Endodermal cell (in vitro differentiated cells): ENCODE measurements at regions not wholly inside any gene's neighbourhood (a gene's known extent, or its start where the extent isn't known, plus 50 kb on each side); places are given as distances from the start of the nearest gene placed in this dataset.
A peak's percentile ranks its signal among the peaks of the same experiment; 100 is the strongest.

Experiments used
- DNase-seq: peaks from one replicate; pipeline ENCODE4 v3.0.0-alpha.2; 2017
- H3K27ac ChIP-seq: 2 replicates; pipeline ENCODE4 v1.5.1; 2013; ENCODE audit warnings: mild to moderate bottlenecking, low read depth, low read length, moderate library complexity
- H3K27me3 ChIP-seq: 2 replicates; pipeline ENCODE4 v1.6.1; 2013; ENCODE audit warnings: mild to moderate bottlenecking, low read length, moderate library complexity; ENCODE audit not compliant: insufficient read depth, control insufficient read depth, poor library complexity, severe bottlenecking
- H3K36me3 ChIP-seq: 2 replicates; pipeline ENCODE4 v1.7.0; 2013; ENCODE audit warnings: mild to moderate bottlenecking, low read length, moderate library complexity; ENCODE audit not compliant: control insufficient read depth, insufficient read depth
- H3K4me1 ChIP-seq: one replicate; pipeline ENCODE4 v1.7.0; 2013; ENCODE audit warnings: low read length; ENCODE audit not compliant: control insufficient read depth, insufficient read depth
- H3K4me3 ChIP-seq: 2 replicates; pipeline ENCODE4 v1.5.1; 2013; ENCODE audit warnings: mild to moderate bottlenecking, low read length, moderate library complexity
- H3K9ac ChIP-seq: 2 replicates; pipeline ENCODE4 v1.6.1; 2013; ENCODE audit warnings: mild to moderate bottlenecking, low read length, moderate library complexity; ENCODE audit not compliant: poor library complexity, severe bottlenecking; ENCODE audit errors: extremely low read depth
- H3K9me3 ChIP-seq: 2 replicates; pipeline ENCODE4 v1.6.1; 2013; ENCODE audit warnings: mild to moderate bottlenecking, low read length, moderate library complexity; ENCODE audit not compliant: control insufficient read depth
- H3K27ac Mint-ChIP-seq: 2 replicates; pipeline ENCODE4 v1.8.0; 2020; ENCODE audit warnings: mixed read lengths
- H3K27me3 Mint-ChIP-seq: 2 replicates; pipeline ENCODE4 v1.8.0; 2021; ENCODE audit warnings: mild to moderate bottlenecking, mixed read lengths; ENCODE audit not compliant: insufficient read depth
- H3K36me3 Mint-ChIP-seq: 2 replicates; pipeline ENCODE4 v1.8.0; 2020; ENCODE audit warnings: low read depth, mixed read lengths
- H3K4me1 Mint-ChIP-seq: 2 replicates; pipeline ENCODE4 v1.8.0; 2020; ENCODE audit warnings: mixed read lengths
- H3K4me3 Mint-ChIP-seq: 2 replicates; pipeline ENCODE4 v1.8.0; 2020; ENCODE audit warnings: mild to moderate bottlenecking, moderate library complexity, mixed read lengths
- H3K9me3 Mint-ChIP-seq: 2 replicates; pipeline ENCODE4 v1.8.0; 2020; ENCODE audit warnings: mild to moderate bottlenecking, mixed read lengths
- CTCF ChIP-seq: fragments of 200-600 bp; sonication (generic); conservative IDR thresholded peaks from 2 replicates; pipeline ENCODE4 v1.5.0; 2021; ENCODE audit warnings: antibody characterized with exemption, mild to moderate bottlenecking
- WGBS, 2 experiments: methylation state at CpG; one replicate each; pipeline versions ENCODE4 v1.1.5 to v1.1.7; 2013; ENCODE audit warnings: missing lambda C conversion rate in 2 of 2, mixed read lengths in 1 of 2; ENCODE audit not compliant: insufficient coverage in 1 of 2, insufficient read length in 1 of 2; 5-methylcytosine and 5-hydroxymethylcytosine counted together

- H3K4me3 Mint-ChIP-seq: no peak overlapping the region
- H3K9me3 ChIP-seq: no peaks in the 10 kb centered on the region
Measured at GRCh38 chr6:134690048-134690447, 259.9 kb downstream of the ALDH8A1 start.

GRCh38 chr6:134689641-134690040 lies 260.3 kb downstream of the ALDH8A1 start:
- no peak overlapping the region for H3K27ac Mint-ChIP-seq
- DNase-seq: no peak
- Histone ChIP-seq H3K4me1 (no peaks in the 10 kb centered on the region), H3K27me3 (peaks cover 3% of the 10 kb centered on the region), H3K9me3 (no peaks in the 10 kb centered on the region), H3K27ac (peak overlapping the region; percentile 66), H3K9ac (no peak overlapping the region), H3K36me3 (no peaks in the 10 kb centered on the region), H3K4me3 (no peak overlapping the region)
- H3K4me3 Mint-ChIP-seq: no peak overlapping the region
- peaks cover 8% of the 10 kb centered on the region for H3K27me3 Mint-ChIP-seq
- no peaks in the 10 kb centered on the region for H3K9me3 Mint-ChIP-seq
- WGBS, 2 experiments: 93 to 94% methylated on average over 2 to 4 of the region's 4 CpGs
- no peaks in the 10 kb centered on the region for H3K4me1 Mint-ChIP-seq
- no peaks in the 10 kb centered on the region for H3K36me3 Mint-ChIP-seq
- no peak for TF ChIP-seq CTCF

More at GRCh38 chr6:134690048-134690447, 259.9 kb downstream of the ALDH8A1 start:
- no peaks in the 10 kb centered on the region for H3K4me1 ChIP-seq
- H3K4me1 Mint-ChIP-seq: no peaks in the 10 kb centered on the region
- no peak overlapping the region for H3K4me3 ChIP-seq
- peak; percentile 39 for TF ChIP-seq CTCF
- no peaks in the 10 kb centered on the region for H3K9me3 Mint-ChIP-seq
- H3K27me3 Mint-ChIP-seq: peaks cover 8% of the 10 kb centered on the region
- no peak overlapping the region for H3K9ac ChIP-seq
- no peaks in the 10 kb centered on the region for H3K36me3 ChIP-seq
- no peak overlapping the region for H3K27ac Mint-ChIP-seq
- peaks cover 3% of the 10 kb centered on the region for H3K27me3 ChIP-seq
- no peak for DNase-seq
- H3K36me3 Mint-ChIP-seq: no peaks in the 10 kb centered on the region
- H3K27ac ChIP-seq: no peak overlapping the region
- 58 to 100% methylated on average over 1 to 3 of the region's 3 CpGs for WGBS, 2 experiments

- peaks cover 8% of the 10 kb centered on the region for H3K27me3 Mint-ChIP-seq
- H3K27ac Mint-ChIP-seq: no peak overlapping the region
- TF ChIP-seq CTCF: no peak
- no peak overlapping the region for H3K4me3 ChIP-seq
- WGBS, 2 experiments: 78 to 93% methylated on average over 4 of the region's 4 CpGs
- H3K4me1 ChIP-seq: no peaks in the 10 kb centered on the region
- H3K27ac ChIP-seq: peak overlapping the region; percentile 66
- no peaks in the 10 kb centered on the region for H3K9me3 ChIP-seq
- H3K36me3 ChIP-seq: no peaks in the 10 kb centered on the region
- H3K36me3 Mint-ChIP-seq: no peaks in the 10 kb centered on the region
- no peak for DNase-seq
- H3K4me3 Mint-ChIP-seq: no peak overlapping the region
- H3K9ac ChIP-seq: no peak overlapping the region
- H3K9me3 Mint-ChIP-seq: no peaks in the 10 kb centered on the region
- H3K27me3 ChIP-seq: peaks cover 3% of the 10 kb centered on the region
- H3K4me1 Mint-ChIP-seq: no peaks in the 10 kb centered on the region
Measured at GRCh38 chr6:134689177-134689576, 260.7 kb downstream of the ALDH8A1 start.
